ENCODE measurements at regions not wholly inside any gene's neighbourhood (a gene's known extent, or its start where the extent isn't known, plus 50 kb on each side); places are given as distances from the start of the nearest gene placed in this dataset.

DNA sequence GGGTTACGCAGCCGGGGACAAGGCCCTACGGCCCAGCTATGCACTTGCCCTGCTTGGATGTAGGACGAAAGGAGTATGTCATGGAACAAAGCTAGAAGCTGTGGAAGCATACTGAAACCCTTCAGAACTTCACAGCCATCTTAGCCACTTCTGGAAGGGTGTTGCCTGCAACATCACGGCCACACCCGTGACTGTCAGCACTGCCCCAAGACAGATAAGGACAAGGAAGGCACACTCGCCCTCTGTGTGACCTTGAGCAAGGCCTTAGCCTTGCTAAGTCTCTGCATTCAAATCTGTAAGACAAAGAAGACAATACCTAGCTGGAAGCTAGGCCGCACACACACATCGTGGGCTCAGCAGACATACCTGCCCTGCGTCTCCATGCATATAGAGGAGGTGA, 352.5 kb upstream of the MGMT start:
- Histone ChIP-seq H3K4me1 (ENCODE audit: insufficient read depth, low read length) (no peaks in the 10 kb centered on the region), H3K79me2 (ENCODE audit: low read length) (no peaks in the 10 kb centered on the region), H3K4me2 (ENCODE audit: low read length) (no peak overlapping the region), H3K4me3 (ENCODE audit: low read length) (no peak overlapping the region), H3K36me3 (ENCODE audit: low read depth, low read length) (no peaks in the 10 kb centered on the region), H3F3A (ENCODE audit: low read length, unreplicated experiment) (no peaks in the 10 kb centered on the region), H2AFZ (ENCODE audit: low read length) (no peak overlapping the region), H3K27me3 (ENCODE audit: low read length) (no peaks in the 10 kb centered on the region), H3K9ac (ENCODE audit: low read length) (no peak overlapping the region), H3K27ac (ENCODE audit: low read length) (no peak overlapping the region), H3K9me2 (replicated peaks; ENCODE audit: low read length) (no peaks in the 10 kb centered on the region), H4K20me1 (ENCODE audit: low read length) (no peaks in the 10 kb centered on the region), H3K9me3 (ENCODE audit: low read length) (no peaks in the 10 kb centered on the region)
- BruUV-seq (replicated peaks) = no TSS peak
- no peak for DNase-seq
- ChIA-PET CTCF (no interaction called here), POLR2A (ENCODE audit: unreplicated experiment) (no interaction called here)
- TF ChIP-seq EZH2phosphoT487 (IDR thresholded peaks at IDR 0.05; ENCODE audit: borderline replicate concordance, low read length) (no peak), EZH2 (IDR thresholded peaks at IDR 0.05; ENCODE audit: low read length, unreplicated experiment) (no peak)
- TF ChIP-seq, protein P1, sequence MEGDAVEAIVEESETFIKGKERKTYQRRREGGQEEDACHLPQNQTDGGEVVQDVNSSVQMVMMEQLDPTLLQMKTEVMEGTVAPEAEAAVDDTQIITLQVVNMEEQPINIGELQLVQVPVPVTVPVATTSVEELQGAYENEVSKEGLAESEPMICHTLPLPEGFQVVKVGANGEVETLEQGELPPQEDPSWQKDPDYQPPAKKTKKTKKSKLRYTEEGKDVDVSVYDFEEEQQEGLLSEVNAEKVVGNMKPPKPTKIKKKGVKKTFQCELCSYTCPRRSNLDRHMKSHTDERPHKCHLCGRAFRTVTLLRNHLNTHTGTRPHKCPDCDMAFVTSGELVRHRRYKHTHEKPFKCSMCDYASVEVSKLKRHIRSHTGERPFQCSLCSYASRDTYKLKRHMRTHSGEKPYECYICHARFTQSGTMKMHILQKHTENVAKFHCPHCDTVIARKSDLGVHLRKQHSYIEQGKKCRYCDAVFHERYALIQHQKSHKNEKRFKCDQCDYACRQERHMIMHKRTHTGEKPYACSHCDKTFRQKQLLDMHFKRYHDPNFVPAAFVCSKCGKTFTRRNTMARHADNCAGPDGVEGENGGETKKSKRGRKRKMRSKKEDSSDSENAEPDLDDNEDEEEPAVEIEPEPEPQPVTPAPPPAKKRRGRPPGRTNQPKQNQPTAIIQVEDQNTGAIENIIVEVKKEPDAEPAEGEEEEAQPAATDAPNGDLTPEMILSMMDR (conservative IDR thresholded peaks at IDR 0.05; ENCODE audit: low read depth, low read length) = no peak
- no peak for ATAC-seq
- intact Hi-C loops (cut with micrococcal nuclease) = no loop called here

DNA sequence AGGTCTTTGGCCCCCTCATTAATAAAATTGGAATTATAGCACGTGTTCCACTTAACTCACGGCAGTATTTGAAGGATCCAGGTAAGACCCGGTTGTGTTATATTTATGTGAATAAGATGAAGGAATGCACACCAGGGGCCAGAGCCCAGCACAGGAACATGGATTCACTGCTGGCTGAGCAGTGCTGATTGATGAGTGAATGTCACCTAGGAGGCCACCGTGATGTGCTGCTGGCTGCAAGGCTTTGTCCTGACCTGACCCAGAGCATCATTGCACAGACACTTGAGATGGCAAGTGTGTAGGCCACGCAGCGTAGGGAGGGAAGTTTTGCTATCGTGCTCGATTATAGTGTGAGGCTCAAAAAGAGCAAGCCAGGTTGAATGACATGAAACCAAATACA, 350.7 kb upstream of the MGMT start:
- Histone ChIP-seq H3K4me2 (ENCODE audit: low read length) (no peak overlapping the region), H3K4me1 (ENCODE audit: insufficient read depth, low read length) (no peaks in the 10 kb centered on the region), H4K20me1 (ENCODE audit: low read length) (no peaks in the 10 kb centered on the region), H3K27me3 (ENCODE audit: low read length) (no peaks in the 10 kb centered on the region), H3K36me3 (ENCODE audit: low read depth, low read length) (no peaks in the 10 kb centered on the region), H3K79me2 (ENCODE audit: low read length) (no peaks in the 10 kb centered on the region), H2AFZ (ENCODE audit: low read length) (no peak overlapping the region), H3K27ac (ENCODE audit: low read length) (no peak overlapping the region), H3F3A (ENCODE audit: low read length, unreplicated experiment) (no peaks in the 10 kb centered on the region), H3K9me2 (replicated peaks; ENCODE audit: low read length) (no peaks in the 10 kb centered on the region), H3K4me3 (ENCODE audit: low read length) (no peak overlapping the region), H3K9ac (ENCODE audit: low read length) (no peak overlapping the region), H3K9me3 (ENCODE audit: low read length) (no peaks in the 10 kb centered on the region)
- ChIA-PET POLR2A (ENCODE audit: unreplicated experiment) (no interaction called here), CTCF (no interaction called here)
- TF ChIP-seq EZH2phosphoT487 (IDR thresholded peaks at IDR 0.05; ENCODE audit: borderline replicate concordance, low read length) (no peak), EZH2 (IDR thresholded peaks at IDR 0.05; ENCODE audit: low read length, unreplicated experiment) (no peak)
- TF ChIP-seq, protein P1 (conservative IDR thresholded peaks at IDR 0.05; ENCODE audit: low read depth, low read length) = no peak
- intact Hi-C loops (cut with micrococcal nuclease) = no loop called here
- ATAC-seq (no peak), DNase-seq (no peak)
- BruUV-seq (replicated peaks) = no TSS peak

DNA sequence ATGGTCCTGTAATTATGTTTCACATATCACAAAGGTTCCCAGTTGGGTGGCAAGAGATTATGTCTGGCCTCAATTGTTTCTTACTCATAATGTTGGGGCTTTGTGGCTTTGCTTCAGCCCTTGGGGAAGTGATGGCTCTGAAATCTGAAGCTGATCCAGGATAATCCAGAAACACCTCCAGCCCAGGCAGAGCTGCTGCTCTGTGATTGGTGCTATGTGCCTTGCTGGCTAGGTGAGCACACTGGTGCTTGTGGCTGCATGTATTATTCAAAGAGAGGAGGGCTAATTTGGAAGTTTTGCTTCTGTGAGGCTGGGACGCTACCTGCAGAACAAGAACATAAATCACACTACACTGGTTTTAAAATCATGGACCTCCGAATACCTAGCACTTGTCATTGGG, 346.6 kb upstream of the MGMT start:
- no peak for ATAC-seq
- TF ChIP-seq EZH2phosphoT487 (IDR thresholded peaks at IDR 0.05; ENCODE audit: borderline replicate concordance, low read length) (no peak), EZH2 (IDR thresholded peaks at IDR 0.05; ENCODE audit: low read length, unreplicated experiment) (no peak)
- TF ChIP-seq, protein P1 (conservative IDR thresholded peaks at IDR 0.05; ENCODE audit: low read depth, low read length) = no peak

More for the DNA sequence above, 346.6 kb upstream of the MGMT start:
- CTCF ChIA-PET = no interaction called here
- Histone ChIP-seq H3K9me2 (replicated peaks; ENCODE audit: low read length) (no peaks in the 10 kb centered on the region), H3K4me1 (ENCODE audit: insufficient read depth, low read length) (no peaks in the 10 kb centered on the region), H3K27ac (ENCODE audit: low read length) (no peak overlapping the region), H3K36me3 (ENCODE audit: low read depth, low read length) (no peaks in the 10 kb centered on the region), H2AFZ (ENCODE audit: low read length) (no peak overlapping the region), H3K4me2 (ENCODE audit: low read length) (no peak overlapping the region), H3K4me3 (ENCODE audit: low read length) (no peak overlapping the region), H3K79me2 (ENCODE audit: low read length) (no peaks in the 10 kb centered on the region), H3F3A (ENCODE audit: low read length, unreplicated experiment) (no peaks in the 10 kb centered on the region), H3K27me3 (ENCODE audit: low read length) (no peaks in the 10 kb centered on the region), H3K9ac (ENCODE audit: low read length) (no peak overlapping the region), H3K9me3 (ENCODE audit: low read length) (no peaks in the 10 kb centered on the region), H4K20me1 (ENCODE audit: low read length) (no peaks in the 10 kb centered on the region)
- POLR2A ChIA-PET (ENCODE audit: unreplicated experiment) = no interaction called here
- intact Hi-C loops (cut with micrococcal nuclease) = no loop called here
- no peak for DNase-seq
- no TSS peak for BruUV-seq (replicated peaks)

Data from PC-3 (cell line).